Esophagus squamous epithelium (tissue), 4 donors: ENCODE measurements at regions not wholly inside any gene's neighbourhood (a gene's known extent, or its start where the extent isn't known, plus 50 kb on each side); places are given as distances from the start of the nearest gene placed in this dataset.

ENCODE experiments used
- CTCF ChIP-seq, 6 experiments: fragments of 450-650 bp in 4 of 6; fragments of 200-600 bp in 2 of 6; sonication (generic) in 2 of 6; IDR thresholded peaks; one replicate each; pipeline ENCODE4 v1.5.1; 2016 to 2019; ENCODE audit warnings: antibody characterized with exemption in 6 of 6, mild to moderate bottlenecking in 4 of 6, moderate library complexity in 4 of 6
- POLR2A ChIP-seq, 4 donors: fragments of 450-650 bp; IDR thresholded peaks; one replicate each; pipeline ENCODE4 v1.6.1; 2017; ENCODE audit warnings: antibody characterized with exemption in 4 of 4, mild to moderate bottlenecking in 4 of 4, moderate library complexity in 3 of 4

DNA sequence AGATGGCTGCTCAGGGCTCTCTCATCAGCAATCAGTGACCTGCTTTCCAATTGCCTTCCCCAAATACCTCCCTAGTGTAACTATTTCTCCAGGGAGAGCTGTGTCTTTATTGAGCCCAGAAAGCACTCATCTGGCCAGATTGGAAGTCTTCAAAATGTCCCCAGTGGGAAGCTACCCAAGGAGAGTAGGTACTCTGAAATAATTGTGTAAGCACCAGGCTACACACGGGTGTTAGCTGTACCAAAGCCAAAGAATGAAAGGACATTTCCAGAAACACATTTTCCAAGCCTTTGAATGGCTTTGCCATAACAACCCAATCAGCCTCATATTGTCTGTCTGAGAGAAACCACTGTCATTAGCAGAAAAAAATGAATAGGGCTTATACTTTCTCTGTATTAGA lies 318.8 kb downstream of the FAM170A start:
- TF ChIP-seq CTCF (IDR thresholded peaks at IDR 0.05) = no peak
- TF ChIP-seq POLR2A (IDR thresholded peaks at IDR 0.05) = no peak
